Keratinocyte (primary cell): ENCODE measurements at regions not wholly inside any gene's neighbourhood (a gene's known extent, or its start where the extent isn't known, plus 50 kb on each side); places are given as distances from the start of the nearest gene placed in this dataset.

Experiments
- CTCF ChIP-seq, 3 experiments: IDR thresholded peaks in 1 of 3; conservative IDR thresholded peaks in 1 of 3; optimal IDR thresholded peaks in 1 of 3; 2 replicates in 2 of 3; 3 replicates in 1 of 3; pipeline versions ENCODE3 to v1.5.1; 2011; ENCODE audit warnings: low read length in 3 of 3, mild to moderate bottlenecking in 3 of 3, moderate library complexity in 2 of 3, control low read depth in 1 of 3, inconsistent platforms in 1 of 3; ENCODE audit not compliant: insufficient read depth in 2 of 3; ENCODE audit errors: extremely low read depth in 1 of 3
- EZH2 ChIP-seq: IDR thresholded peaks from one replicate; pipeline ENCODE4 v1.6.1; 2012; ENCODE audit warnings: inconsistent platforms, mild to moderate bottlenecking, low read length, moderate library complexity

GRCh38 chr2:226117510-226118065 lies 682.0 kb downstream of the IRS1 start:
- TF ChIP-seq EZH2 (no peak), CTCF (optimal IDR thresholded peaks at IDR 0.05 in 1 of 3, IDR thresholded peaks at IDR 0.05 in 1 of 3, conservative IDR thresholded peaks at IDR 0.05 in 1 of 3; ENCODE audit: extremely low read depth in 1 of 3, insufficient read depth in 2 of 3, low read length in 3 of 3) (no peak)
